H1 (cell line): ENCODE measurements at regions not wholly inside any gene's neighbourhood (a gene's known extent, or its start where the extent isn't known, plus 50 kb on each side); places are given as distances from the start of the nearest gene placed in this dataset.

Source experiments
- HDAC2 ChIP-seq, 2 experiments: fragments of 300-600 bp in 1 of 2; sonication (generic) in 1 of 2; IDR thresholded peaks; 2 replicates each; pipeline ENCODE4 v1.6.1; 2011 to 2012; ENCODE audit warnings: low read depth in 2 of 2, low read length in 2 of 2, mild to moderate bottlenecking in 2 of 2, moderate library complexity in 2 of 2, borderline replicate concordance in 1 of 2, inconsistent platforms in 1 of 2
- PHF8 ChIP-seq: fragments of 200-600 bp; sonication (generic); conservative IDR thresholded peaks from 2 replicates; pipeline ENCODE4 v1.7.1; 2012; ENCODE audit warnings: low read depth, mild to moderate bottlenecking, inconsistent platforms, low read length, moderate library complexity

DNA sequence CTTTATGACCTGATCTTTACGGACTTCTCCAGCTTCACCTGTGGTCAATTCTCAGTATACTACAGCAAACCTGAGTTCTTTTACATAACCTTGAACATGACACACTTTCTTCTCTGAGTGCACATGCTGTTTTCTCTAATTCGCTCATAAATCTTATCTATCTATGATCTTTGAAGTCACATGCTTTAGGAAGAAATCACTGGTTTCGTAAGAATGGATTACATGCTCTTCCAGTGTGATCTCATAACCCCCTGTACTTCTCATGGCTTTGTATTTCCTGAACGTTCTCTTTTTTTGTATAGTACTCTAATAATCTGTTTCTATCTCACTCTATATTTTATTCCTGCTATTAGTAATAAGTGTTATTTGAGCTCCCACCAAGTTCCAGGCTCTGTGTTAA, 1165.2 kb downstream of the TBL1XR1 start:
- TF ChIP-seq HDAC2 (IDR thresholded peaks at IDR 0.05; ENCODE audit: borderline replicate concordance in 1 of 2, low read depth in 2 of 2, low read length in 2 of 2) (no peak), PHF8 (no peak)
